ENCODE measurements at regions not wholly inside any gene's neighbourhood (a gene's known extent, or its start where the extent isn't known, plus 50 kb on each side); places are given as distances from the start of the nearest gene placed in this dataset.

- TF ChIP-seq GATA2 (IDR thresholded peaks at IDR 0.05; ENCODE audit: low read depth, low read length): no peak
- TF ChIP-seq GATA3 (IDR thresholded peaks at IDR 0.05; ENCODE audit: low read depth, low read length): no peak
Observed at GRCh38 chr14:101243587-101244338, 317.5 kb upstream of the DIO3 start.
